ENCODE measurements at regions not wholly inside any gene's neighbourhood (a gene's known extent, or its start where the extent isn't known, plus 50 kb on each side); places are given as distances from the start of the nearest gene placed in this dataset.

GRCh38 chr3:76044601-76045600, 259.6 kb upstream of the ZNF717 start:
- peak overlapping the region; percentile 63 for H3K27ac ChIP-seq
- TF ChIP-seq ZFX (IDR thresholded peaks at IDR 0.05; ENCODE audit: borderline replicate concordance) (no peak), CTCF (IDR thresholded peaks at IDR 0.05) (peak; percentile 87)

GRCh38 chr3:76047368-76047767, 262.0 kb upstream of the ZNF717 start:
- H3K27ac ChIP-seq: no peak overlapping the region
- TF ChIP-seq ZFX (IDR thresholded peaks at IDR 0.05; ENCODE audit: borderline replicate concordance) (no peak), CTCF (IDR thresholded peaks at IDR 0.05) (no peak)

- no peak overlapping the region for H3K27ac ChIP-seq
- TF ChIP-seq ZFX (IDR thresholded peaks at IDR 0.05; ENCODE audit: borderline replicate concordance): no peak
- TF ChIP-seq CTCF (IDR thresholded peaks at IDR 0.05): no peak
These were observed 264.4 kb upstream of the ZNF717 start for GRCh38 chr3:76049776-76050175.

DNA sequence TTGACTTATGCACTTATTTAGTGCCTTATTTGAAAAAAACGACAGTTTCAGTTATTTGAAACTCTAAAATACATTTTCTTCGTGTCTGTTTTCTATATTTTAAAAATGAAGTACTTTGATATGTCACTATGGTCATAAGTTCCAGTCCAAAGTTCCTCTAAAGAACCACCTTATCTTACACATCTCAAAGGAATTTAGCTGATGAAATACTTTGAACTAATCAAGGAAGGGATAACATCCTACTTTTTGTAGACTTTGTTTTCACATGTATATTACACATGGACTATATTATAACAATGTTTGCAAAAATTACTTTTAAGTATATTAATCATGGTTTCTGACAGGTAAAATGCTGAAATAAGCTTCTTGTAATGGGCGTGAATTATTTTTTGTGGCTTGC, 265.8 kb upstream of the ZNF717 start:
- no peak for TF ChIP-seq ZFX (IDR thresholded peaks at IDR 0.05; ENCODE audit: borderline replicate concordance)
- TF ChIP-seq CTCF (IDR thresholded peaks at IDR 0.05): no peak
- no peak overlapping the region for H3K27ac ChIP-seq

GRCh38 chr3:76054404-76054803, 269.1 kb upstream of the ZNF717 start:
- no peak overlapping the region for H3K27ac ChIP-seq
- TF ChIP-seq CTCF (IDR thresholded peaks at IDR 0.05) (no peak), ZFX (IDR thresholded peaks at IDR 0.05; ENCODE audit: borderline replicate concordance) (no peak)

- TF ChIP-seq CTCF (IDR thresholded peaks at IDR 0.05) (no peak), ZFX (IDR thresholded peaks at IDR 0.05; ENCODE audit: borderline replicate concordance) (no peak)
- H3K27ac ChIP-seq: no peak overlapping the region
These were observed 276.3 kb upstream of the ZNF717 start for GRCh38 chr3:76061654-76062053.

DNA sequence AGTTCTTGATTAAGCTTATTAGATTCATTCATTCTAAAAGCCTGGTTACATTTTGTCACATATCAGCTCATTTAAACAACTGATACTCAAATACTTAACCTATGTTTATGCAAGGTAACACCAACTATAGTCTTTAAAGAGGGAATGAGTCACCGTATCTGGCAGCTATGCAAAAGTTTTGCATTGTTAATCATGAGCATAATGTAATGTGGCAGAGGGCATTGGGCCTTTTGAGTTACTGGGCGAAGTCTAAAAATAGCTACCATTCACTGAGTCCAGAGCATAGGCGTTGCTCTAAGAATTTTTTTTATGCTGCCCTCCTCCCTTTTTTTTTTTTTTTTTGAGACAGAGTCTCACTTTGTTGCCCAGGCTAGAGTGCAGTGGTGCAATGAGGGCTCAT, 277.7 kb upstream of the ZNF717 start:
- H3K27ac ChIP-seq: no peak overlapping the region
- TF ChIP-seq CTCF (IDR thresholded peaks at IDR 0.05) (no peak), ZFX (IDR thresholded peaks at IDR 0.05; ENCODE audit: borderline replicate concordance) (no peak)
